Activated naive CD4-positive, alpha-beta T cell treated with anti-CD3 and anti-CD28 coated beads, Interleukin-2, amount 10 ng/mL, durations not matched to agents 7 days and 5 days (primary cell): ENCODE measurements at regions not wholly inside any gene's neighbourhood (a gene's known extent, or its start where the extent isn't known, plus 50 kb on each side); places are given as distances from the start of the nearest gene placed in this dataset.

Experiments
- CTCF ChIA-PET: fragments of 350-600 bp; sonication (Branson Sonifier 250); formaldehyde crosslinking; loops from one replicate; lab custom pipeline; 2021; ENCODE audit warnings: antibody characterized with exemption; lab: Charles Lee
- DNase-seq: peaks from one replicate; pipeline ENCODE4 v3.0.0-alpha.2; 2020
- H3K27ac Mint-ChIP-seq: one replicate; pipeline ENCODE4 v1.8.0; 2021; ENCODE audit warnings: mild to moderate bottlenecking, moderate library complexity, mixed read lengths
- H3K27me3 Mint-ChIP-seq: one replicate; pipeline ENCODE4 v1.8.0; 2021; ENCODE audit warnings: mild to moderate bottlenecking, mixed read lengths
- H3K36me3 Mint-ChIP-seq: one replicate; pipeline ENCODE4 v1.8.0; 2021; ENCODE audit warnings: mixed read lengths
- H3K4me1 Mint-ChIP-seq: one replicate; pipeline ENCODE4 v1.8.0; 2021; ENCODE audit warnings: mixed read lengths
- H3K4me3 Mint-ChIP-seq: one replicate; pipeline ENCODE4 v1.8.0; 2021; ENCODE audit warnings: mild to moderate bottlenecking, moderate library complexity, mixed read lengths
- H3K9me3 Mint-ChIP-seq: one replicate; pipeline ENCODE4 v1.8.0; 2021; ENCODE audit warnings: mixed read lengths

DNA sequence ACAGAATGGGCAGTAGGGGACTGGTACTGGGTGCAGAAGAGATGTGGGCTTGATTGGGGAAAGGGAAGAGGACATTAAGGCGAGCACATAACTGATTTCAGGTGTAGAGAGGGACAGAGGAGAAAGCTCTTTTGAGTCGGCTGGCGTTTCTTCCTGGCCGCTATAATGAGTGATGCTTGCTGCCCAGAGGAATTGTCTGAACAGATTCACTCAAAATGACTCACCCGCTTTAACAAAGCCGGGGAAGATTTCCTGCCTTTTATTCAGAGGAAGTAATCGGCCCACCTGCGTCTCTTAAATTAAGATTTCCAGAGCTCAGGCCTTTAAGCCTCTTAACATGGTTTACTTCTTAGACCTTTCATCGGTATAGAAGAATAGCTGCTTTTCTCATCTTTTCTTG lies 102.1 kb upstream of the AP1S2 start:
- no peak for DNase-seq
- no peaks in the 10 kb centered on the region for H3K9me3 Mint-ChIP-seq
- no peak overlapping the region for H3K27ac Mint-ChIP-seq
- H3K4me1 Mint-ChIP-seq, result no peaks in the 10 kb centered on the region
- CTCF ChIA-PET, result interaction anchor here (0.7 kb wide), 1 partner anchor 376 kb away, joined by 3 read pairs; no protein-coding TSS in a partner anchor
- no peak overlapping the region for H3K4me3 Mint-ChIP-seq
- no peaks in the 10 kb centered on the region for H3K27me3 Mint-ChIP-seq
- H3K36me3 Mint-ChIP-seq, result no peaks in the 10 kb centered on the region

DNA sequence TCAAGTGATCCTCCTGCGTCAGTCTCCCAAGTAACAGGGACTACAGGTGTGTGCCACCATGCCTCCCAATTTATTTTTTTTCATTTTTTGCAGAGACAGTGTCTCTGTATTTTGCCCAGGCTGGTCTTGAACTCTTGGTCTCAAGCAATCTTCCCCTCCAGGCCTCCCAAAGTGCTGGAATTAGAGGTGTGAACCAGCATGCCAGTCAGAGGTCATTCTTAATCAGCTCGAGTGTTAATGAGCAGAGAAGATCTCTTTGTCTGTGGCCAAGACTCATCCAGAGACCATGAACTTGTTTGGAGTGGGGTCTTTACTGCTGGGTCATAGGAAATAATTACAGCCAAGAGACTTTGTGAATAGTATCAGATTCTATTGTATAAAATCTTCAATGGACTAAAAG lies 99.2 kb upstream of the AP1S2 start:
- Mint-ChIP-seq H3K27me3 (no peaks in the 10 kb centered on the region), H3K27ac (no peak overlapping the region), H3K9me3 (no peaks in the 10 kb centered on the region), H3K4me1 (no peaks in the 10 kb centered on the region), H3K36me3 (no peaks in the 10 kb centered on the region), H3K4me3 (no peak overlapping the region)
- CTCF ChIA-PET, result no interaction called here
- no peak for DNase-seq

DNA sequence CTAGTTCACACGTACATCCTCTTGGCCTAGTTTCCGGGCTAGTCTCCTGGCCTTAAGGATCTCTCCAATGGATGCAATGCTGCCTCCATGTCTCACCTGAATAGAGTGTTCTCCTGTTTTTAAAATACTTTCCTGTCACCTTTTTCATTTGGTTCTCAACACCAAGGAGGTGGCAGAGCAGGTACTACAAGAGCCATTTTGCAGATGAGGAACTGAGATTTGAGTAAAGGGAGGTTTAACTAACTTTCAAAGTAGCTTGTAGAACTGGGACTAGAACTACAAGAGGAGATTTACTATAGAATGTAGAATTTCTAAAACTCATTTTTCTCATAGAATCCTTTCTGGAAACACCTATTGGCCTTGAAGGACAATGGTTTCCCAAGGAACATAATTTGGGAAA lies 97.6 kb upstream of the AP1S2 start:
- no peak for DNase-seq
- no peak overlapping the region for H3K4me3 Mint-ChIP-seq
- H3K4me1 Mint-ChIP-seq, result no peaks in the 10 kb centered on the region
- no peak overlapping the region for H3K27ac Mint-ChIP-seq
- H3K9me3 Mint-ChIP-seq, result no peaks in the 10 kb centered on the region
- CTCF ChIA-PET, result no interaction called here
- peaks cover 2% of the 10 kb centered on the region for H3K27me3 Mint-ChIP-seq
- no peaks in the 10 kb centered on the region for H3K36me3 Mint-ChIP-seq

DNA sequence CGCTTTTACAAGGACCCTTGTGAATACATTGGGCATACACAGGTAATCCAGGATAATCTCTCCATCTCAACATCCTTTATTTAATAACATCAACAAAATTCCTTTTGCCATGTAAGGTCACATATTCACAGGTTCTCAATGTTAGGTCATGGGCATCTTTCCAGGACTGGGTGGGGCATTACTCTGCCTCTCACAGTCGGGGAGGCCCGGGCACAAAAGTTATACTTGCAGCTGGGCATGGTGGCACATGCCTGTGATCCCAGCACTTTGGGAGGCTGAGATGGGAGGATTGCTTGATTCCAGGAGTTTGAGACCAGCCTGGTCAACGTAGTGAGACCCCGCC lies 93.7 kb upstream of the AP1S2 start:
- no peaks in the 10 kb centered on the region for H3K9me3 Mint-ChIP-seq
- no peak for DNase-seq
- CTCF ChIA-PET, result no interaction called here
- no peak overlapping the region for H3K4me3 Mint-ChIP-seq
- H3K27me3 Mint-ChIP-seq, result peaks cover 4% of the 10 kb centered on the region
- H3K4me1 Mint-ChIP-seq, result no peaks in the 10 kb centered on the region
- no peak overlapping the region for H3K27ac Mint-ChIP-seq
- no peaks in the 10 kb centered on the region for H3K36me3 Mint-ChIP-seq

DNA sequence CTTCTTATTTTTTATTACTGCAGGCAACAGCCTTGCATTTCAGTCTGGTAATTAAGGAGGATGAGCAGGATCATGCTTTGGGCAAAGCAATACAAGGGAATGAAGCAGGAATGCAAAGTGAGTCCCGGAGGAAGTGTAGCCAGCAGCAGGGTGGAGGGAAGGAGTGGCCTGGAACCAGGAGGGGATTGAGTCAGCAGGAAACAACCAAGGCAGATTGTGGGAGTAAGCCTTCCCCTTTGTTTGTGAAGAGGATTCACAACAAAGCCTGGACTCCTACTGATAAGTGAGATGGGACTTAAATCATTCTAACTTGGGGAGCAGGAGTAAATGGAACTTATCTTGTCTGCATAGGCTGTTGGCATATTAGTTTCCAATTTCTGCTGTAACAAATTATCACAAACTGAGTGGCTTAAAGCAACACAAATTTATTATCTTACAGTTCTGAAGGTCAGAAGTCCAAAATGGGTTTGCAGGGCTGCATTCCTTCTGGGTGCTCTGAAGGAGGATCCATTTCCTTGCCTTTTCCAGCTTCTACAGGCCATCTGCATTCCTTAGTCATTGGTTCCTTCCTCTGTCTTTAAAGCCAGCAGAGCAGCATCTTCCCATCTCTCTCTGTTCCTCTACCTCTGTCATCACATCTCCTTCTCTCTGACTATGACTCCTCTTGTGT lies 93.2 kb upstream of the AP1S2 start:
- H3K9me3 Mint-ChIP-seq, result no peaks in the 10 kb centered on the region
- no peak overlapping the region for H3K27ac Mint-ChIP-seq
- no peaks in the 10 kb centered on the region for H3K4me1 Mint-ChIP-seq
- no peak overlapping the region for H3K4me3 Mint-ChIP-seq
- DNase-seq, result no peak
- H3K27me3 Mint-ChIP-seq, result peaks cover 4% of the 10 kb centered on the region
- CTCF ChIA-PET, result no interaction called here
- H3K36me3 Mint-ChIP-seq, result no peaks in the 10 kb centered on the region

DNA sequence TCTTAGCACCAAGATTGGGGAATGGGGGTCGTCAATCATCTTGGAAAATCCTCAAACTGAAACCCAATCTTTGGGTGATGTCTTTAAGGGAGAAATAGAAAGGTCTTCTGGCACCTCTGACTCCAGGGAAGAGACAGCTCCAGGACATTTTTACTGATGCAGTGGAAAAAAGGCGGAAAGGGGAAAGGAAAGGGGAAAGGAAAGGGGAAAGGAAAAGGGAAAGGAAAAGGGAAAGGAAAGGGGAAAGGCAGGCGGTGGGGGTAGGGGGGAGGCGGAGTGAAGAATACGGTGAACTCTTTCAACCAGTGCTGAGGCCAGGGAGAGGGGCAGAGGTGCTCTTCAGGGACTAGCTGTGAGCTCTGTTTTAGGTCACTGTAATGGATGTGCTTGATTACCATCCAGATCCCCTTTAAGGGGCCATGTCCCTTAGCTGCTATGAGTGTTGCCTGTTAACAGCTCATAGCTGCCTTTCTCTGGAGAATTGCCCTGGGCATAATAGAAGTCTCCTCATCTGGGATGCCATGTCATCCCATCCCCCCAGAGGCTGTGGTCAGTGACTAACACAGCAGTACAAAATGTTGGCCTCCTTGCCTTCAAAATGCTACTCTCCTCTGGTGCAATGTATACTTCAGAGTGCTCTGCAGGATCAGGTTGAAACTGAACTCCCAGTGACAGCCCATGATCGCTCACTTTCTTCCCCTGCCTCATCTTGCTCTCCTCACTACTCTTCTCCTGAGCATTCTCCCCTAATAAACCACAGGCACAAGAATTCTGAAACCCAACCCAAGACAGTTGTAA lies 92.4 kb upstream of the AP1S2 start:
- CTCF ChIA-PET, result no interaction called here
- H3K36me3 Mint-ChIP-seq, result no peaks in the 10 kb centered on the region
- H3K9me3 Mint-ChIP-seq, result no peaks in the 10 kb centered on the region
- H3K4me1 Mint-ChIP-seq, result no peaks in the 10 kb centered on the region
- no peak overlapping the region for H3K27ac Mint-ChIP-seq
- no peak for DNase-seq
- no peak overlapping the region for H3K4me3 Mint-ChIP-seq
- H3K27me3 Mint-ChIP-seq, result peaks cover 4% of the 10 kb centered on the region

DNA sequence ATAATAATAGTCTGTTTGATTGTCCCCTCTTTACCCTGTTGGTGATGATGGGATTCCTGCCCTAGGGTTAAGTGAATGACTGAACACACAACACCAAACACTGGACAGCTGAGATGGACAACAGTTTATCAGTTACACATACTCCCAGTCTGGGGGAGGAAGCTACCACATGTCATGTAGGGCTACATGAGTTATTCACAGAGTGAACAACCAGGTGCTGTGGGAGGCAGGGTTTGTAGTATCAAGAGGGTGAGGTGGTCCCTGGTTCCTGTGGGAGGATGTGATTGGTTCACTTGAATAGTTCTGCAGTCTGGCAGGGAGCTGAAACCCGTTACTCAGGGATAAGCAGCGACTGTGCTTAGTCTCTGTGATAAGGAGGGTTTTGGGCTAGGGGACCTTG lies 88.8 kb upstream of the AP1S2 start:
- H3K4me3 Mint-ChIP-seq, result no peak overlapping the region
- H3K27ac Mint-ChIP-seq, result no peak overlapping the region
- no peak for DNase-seq
- CTCF ChIA-PET, result no interaction called here
- H3K4me1 Mint-ChIP-seq, result no peaks in the 10 kb centered on the region
- peaks cover 7% of the 10 kb centered on the region for H3K27me3 Mint-ChIP-seq
- no peaks in the 10 kb centered on the region for H3K9me3 Mint-ChIP-seq
- no peaks in the 10 kb centered on the region for H3K36me3 Mint-ChIP-seq

DNA sequence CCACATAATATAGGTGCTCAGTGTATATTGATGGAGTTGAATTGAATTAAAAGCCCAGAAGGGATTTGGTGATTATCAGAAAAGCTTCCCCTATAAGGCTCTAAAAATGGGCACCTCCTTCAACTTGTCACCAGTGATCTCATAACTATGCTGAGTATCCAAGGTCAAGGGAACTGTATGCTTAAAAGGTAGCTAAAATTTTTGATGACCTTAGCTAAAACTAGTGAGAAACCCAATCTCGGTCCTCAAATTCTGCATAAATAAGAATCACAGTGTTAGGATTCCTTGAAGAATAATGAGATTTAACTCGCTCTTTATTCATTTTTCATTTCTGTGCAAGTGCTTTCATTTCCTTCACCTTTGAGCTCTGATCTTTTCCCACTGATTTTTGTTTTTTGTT lies 87.7 kb upstream of the AP1S2 start:
- Mint-ChIP-seq H3K4me1 (no peaks in the 10 kb centered on the region), H3K27me3 (peaks cover 6% of the 10 kb centered on the region), H3K4me3 (no peak overlapping the region), H3K36me3 (no peaks in the 10 kb centered on the region), H3K9me3 (no peaks in the 10 kb centered on the region), H3K27ac (no peak overlapping the region)
- DNase-seq, result no peak
- CTCF ChIA-PET, result no interaction called here

DNA sequence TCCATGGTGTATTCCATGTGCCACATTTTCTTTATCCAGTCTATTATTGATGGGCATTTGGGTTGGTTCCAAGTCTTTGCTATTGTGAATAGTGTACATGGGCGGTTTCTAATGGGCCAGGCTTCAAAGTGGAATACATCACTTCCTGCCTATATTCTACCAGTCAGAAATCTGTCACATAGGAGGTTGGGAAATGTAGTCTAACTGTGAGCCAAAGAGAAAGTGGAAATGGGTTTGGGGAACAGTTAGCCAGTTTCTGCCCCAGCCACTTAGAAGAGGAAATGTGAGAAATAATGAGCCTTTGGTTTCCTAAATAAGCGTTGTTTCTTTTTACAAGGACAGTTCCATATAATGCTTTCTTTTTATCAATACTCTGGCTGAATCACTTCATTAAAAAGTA lies 85.1 kb upstream of the AP1S2 start:
- Mint-ChIP-seq H3K27ac (no peak overlapping the region), H3K9me3 (no peaks in the 10 kb centered on the region), H3K27me3 (peaks cover 3% of the 10 kb centered on the region), H3K4me1 (no peaks in the 10 kb centered on the region), H3K36me3 (no peaks in the 10 kb centered on the region), H3K4me3 (no peak overlapping the region)
- CTCF ChIA-PET, result no interaction called here
- DNase-seq, result no peak

DNA sequence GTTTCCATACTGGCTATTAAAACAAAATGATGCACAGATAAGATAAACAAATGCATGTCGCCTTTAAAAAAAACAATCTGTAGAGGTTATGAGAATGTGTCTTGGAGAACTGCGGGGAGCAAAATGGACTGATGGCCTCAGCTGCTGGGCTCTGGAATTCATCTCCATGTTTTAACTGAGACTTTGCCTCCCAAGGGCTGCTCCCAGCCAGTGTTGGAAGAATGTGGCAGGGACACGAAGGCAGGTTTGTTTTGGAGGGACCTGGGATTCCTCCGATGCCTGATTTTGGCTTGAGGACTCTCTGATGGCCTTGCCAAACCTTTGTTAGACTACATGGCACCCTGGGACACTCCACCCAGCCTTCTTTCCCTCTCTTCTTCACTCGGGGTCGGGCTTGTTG lies 83.5 kb upstream of the AP1S2 start:
- Mint-ChIP-seq H3K36me3 (no peaks in the 10 kb centered on the region), H3K27ac (no peak overlapping the region), H3K27me3 (peaks cover 8% of the 10 kb centered on the region), H3K4me1 (no peaks in the 10 kb centered on the region), H3K9me3 (no peaks in the 10 kb centered on the region), H3K4me3 (no peak overlapping the region)
- no peak for DNase-seq
- CTCF ChIA-PET, result no interaction called here

DNA sequence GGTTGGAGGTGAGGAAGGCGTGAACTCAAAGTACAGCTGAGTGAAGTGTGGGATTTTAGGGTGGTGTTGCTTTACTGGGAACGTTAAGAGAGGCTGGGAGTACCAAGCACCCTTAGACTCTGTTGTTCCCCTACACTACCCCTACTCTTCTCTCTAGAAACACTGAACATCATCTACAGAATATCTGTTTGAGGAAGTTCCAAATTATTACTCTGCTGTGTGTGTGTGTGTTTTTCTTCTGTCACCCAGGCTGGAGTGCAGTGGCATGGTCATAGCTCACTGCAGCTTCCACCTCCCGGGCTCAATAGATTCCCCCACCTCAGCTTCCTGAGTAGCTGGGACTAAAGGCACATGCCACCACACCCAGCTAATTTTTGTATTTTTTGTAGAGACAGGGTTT lies 76.7 kb upstream of the AP1S2 start:
- Mint-ChIP-seq H3K36me3 (no peaks in the 10 kb centered on the region), H3K27ac (no peak overlapping the region), H3K9me3 (no peaks in the 10 kb centered on the region), H3K4me3 (no peak overlapping the region), H3K27me3 (peaks cover 15% of the 10 kb centered on the region), H3K4me1 (no peaks in the 10 kb centered on the region)
- CTCF ChIA-PET, result no interaction called here
- no peak for DNase-seq

DNA sequence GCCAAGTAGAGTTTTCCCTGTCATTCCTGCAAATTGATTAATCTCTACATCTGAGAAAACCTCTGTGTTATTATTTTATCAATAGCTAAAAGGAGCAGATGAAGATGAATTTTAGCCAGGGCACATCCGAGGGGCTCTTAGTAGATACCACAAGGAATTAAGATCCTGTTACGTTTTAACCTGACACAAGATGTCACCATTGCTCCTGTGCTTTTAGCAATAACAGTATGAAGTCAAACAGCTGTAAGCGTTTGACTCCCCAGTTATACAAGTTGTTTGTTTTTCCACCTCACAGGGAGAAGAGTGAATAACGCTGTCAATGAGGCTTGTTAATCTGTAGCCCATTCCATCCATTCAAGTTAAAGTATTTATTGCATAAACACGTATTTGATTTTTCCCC lies 76.0 kb upstream of the AP1S2 start:
- no peaks in the 10 kb centered on the region for H3K4me1 Mint-ChIP-seq
- no peaks in the 10 kb centered on the region for H3K36me3 Mint-ChIP-seq
- no peaks in the 10 kb centered on the region for H3K9me3 Mint-ChIP-seq
- DNase-seq, result no peak
- H3K27me3 Mint-ChIP-seq, result peaks cover 15% of the 10 kb centered on the region
- CTCF ChIA-PET, result no interaction called here
- no peak overlapping the region for H3K4me3 Mint-ChIP-seq
- H3K27ac Mint-ChIP-seq, result no peak overlapping the region

DNA sequence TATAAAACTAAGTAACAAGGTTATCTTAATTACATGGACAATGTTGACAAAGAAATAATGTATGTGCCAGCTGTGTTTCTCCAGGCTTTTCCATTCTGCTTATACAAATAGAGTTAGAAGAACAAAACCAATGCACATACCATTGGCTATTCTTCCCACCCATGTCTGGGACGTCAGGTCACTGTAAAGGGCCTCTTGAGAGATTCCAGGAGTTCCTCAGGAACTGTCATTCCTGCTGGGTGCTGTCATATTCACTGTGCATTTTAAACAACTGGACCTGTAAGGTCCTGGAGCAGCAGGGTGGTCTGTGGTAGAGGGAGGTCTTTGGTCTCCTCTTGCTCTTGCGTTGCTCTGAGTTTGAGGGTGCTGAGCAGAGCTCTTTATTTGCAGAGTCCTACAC lies 74.6 kb upstream of the AP1S2 start:
- no peaks in the 10 kb centered on the region for H3K36me3 Mint-ChIP-seq
- H3K27ac Mint-ChIP-seq, result no peak overlapping the region
- H3K9me3 Mint-ChIP-seq, result no peaks in the 10 kb centered on the region
- no peaks in the 10 kb centered on the region for H3K4me1 Mint-ChIP-seq
- peaks cover 15% of the 10 kb centered on the region for H3K27me3 Mint-ChIP-seq
- no peak for DNase-seq
- CTCF ChIA-PET, result no interaction called here
- H3K4me3 Mint-ChIP-seq, result no peak overlapping the region

DNA sequence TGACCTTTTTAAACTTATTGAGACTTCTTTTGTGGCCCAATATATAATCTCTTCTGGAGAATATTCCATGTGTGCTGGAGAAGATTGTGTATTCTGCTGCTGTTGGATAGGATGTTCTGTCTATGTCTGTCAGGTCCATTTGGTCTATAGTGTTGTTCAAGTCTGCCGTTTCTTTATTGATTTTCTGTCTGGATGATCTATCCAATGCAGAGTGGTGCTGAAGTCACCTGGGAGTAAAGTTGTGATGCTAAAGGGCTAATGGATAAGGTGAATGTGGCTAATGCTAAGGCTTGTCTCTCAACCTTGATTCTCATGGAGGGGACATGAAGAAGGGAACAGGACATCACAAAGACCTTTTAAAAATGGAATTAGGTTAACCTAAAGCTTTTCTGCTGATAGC lies 72.0 kb upstream of the AP1S2 start:
- Mint-ChIP-seq H3K36me3 (no peaks in the 10 kb centered on the region), H3K9me3 (no peaks in the 10 kb centered on the region), H3K4me3 (no peak overlapping the region), H3K4me1 (no peaks in the 10 kb centered on the region), H3K27me3 (peaks cover 10% of the 10 kb centered on the region), H3K27ac (no peak overlapping the region)
- DNase-seq, result no peak
- CTCF ChIA-PET, result no interaction called here

DNA sequence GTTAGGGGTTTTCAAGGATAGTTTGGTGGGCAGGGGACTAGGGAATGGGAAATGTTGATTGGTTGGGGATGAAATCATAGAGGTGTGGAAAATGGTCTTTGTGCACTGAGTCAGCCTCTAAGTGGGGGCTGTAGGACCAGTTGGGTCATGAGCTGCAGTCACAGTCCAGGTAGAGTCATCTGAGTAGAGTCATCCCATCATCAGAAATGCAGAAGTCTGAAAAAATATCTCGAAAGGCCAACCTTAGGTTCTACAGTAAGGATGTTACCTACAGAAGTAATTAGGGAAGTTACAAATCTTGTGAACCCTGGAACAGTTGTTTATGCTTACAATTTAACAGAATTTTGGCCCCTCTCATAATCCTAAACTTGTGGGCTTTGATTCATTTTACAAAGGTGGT lies 63.4 kb upstream of the AP1S2 start:
- no peak overlapping the region for H3K4me3 Mint-ChIP-seq
- no peaks in the 10 kb centered on the region for H3K9me3 Mint-ChIP-seq
- H3K36me3 Mint-ChIP-seq, result no peaks in the 10 kb centered on the region
- H3K27me3 Mint-ChIP-seq, result no peaks in the 10 kb centered on the region
- no peak for DNase-seq
- H3K4me1 Mint-ChIP-seq, result no peaks in the 10 kb centered on the region
- CTCF ChIA-PET, result no interaction called here
- no peak overlapping the region for H3K27ac Mint-ChIP-seq
